Memory B cell (primary cell): ENCODE measurements at regions not wholly inside any gene's neighbourhood (a gene's known extent, or its start where the extent isn't known, plus 50 kb on each side); places are given as distances from the start of the nearest gene placed in this dataset.
"Not testable (repeated sequence)": the region's sequence is repeated elsewhere in the genome, so short reads cannot be mapped to it uniquely, and the experiment has no call there.

Experiments used
- ATAC-seq: fragments of 150-1000 bp; cut with Tn5 transposase; 2 replicates; pipeline ENCODE4 v1.10.0; 2021; ENCODE audit warnings: low read depth, mild to moderate bottlenecking, moderate library complexity
- DNase-seq, 2 donors: peaks; one replicate each; pipeline ENCODE4 v3.0.0; 2022; ENCODE audit warnings: low spot score in 2 of 2
- H3K27ac Mint-ChIP-seq: one replicate; pipeline ENCODE4 v1.8.0; 2022; ENCODE audit warnings: mild to moderate bottlenecking, moderate library complexity, mixed read lengths
- H3K27me3 Mint-ChIP-seq: one replicate; pipeline ENCODE4 v1.8.0; 2022; ENCODE audit warnings: mixed read lengths
- H3K36me3 Mint-ChIP-seq: one replicate; pipeline ENCODE4 v1.8.0; 2022; ENCODE audit warnings: mild to moderate bottlenecking, mixed read lengths
- H3K4me1 Mint-ChIP-seq: one replicate; pipeline ENCODE4 v1.8.0; 2022; ENCODE audit warnings: mixed read lengths
- H3K4me3 Mint-ChIP-seq: one replicate; pipeline ENCODE4 v1.8.0; 2022; ENCODE audit warnings: mild to moderate bottlenecking, moderate library complexity, mixed read lengths
- H3K9me3 Mint-ChIP-seq: one replicate; pipeline ENCODE4 v1.8.0; 2022; ENCODE audit warnings: mixed read lengths

GRCh38 chr4:118587116-118587831 lies 97.9 kb upstream of the METTL14 start:
- H3K27ac Mint-ChIP-seq = no peak overlapping the region
- H3K27me3 Mint-ChIP-seq = peaks cover 3% of the 10 kb centered on the region
- ATAC-seq = no peak
- DNase-seq = no peak
- no peaks in the 10 kb centered on the region for H3K36me3 Mint-ChIP-seq
- H3K9me3 Mint-ChIP-seq = no peaks in the 10 kb centered on the region
- no peak overlapping the region for H3K4me3 Mint-ChIP-seq
- H3K4me1 Mint-ChIP-seq = peaks cover 12% of the 10 kb centered on the region

- DNase-seq = no peak
- peaks cover 3% of the 10 kb centered on the region for H3K27me3 Mint-ChIP-seq
- no peaks in the 10 kb centered on the region for H3K9me3 Mint-ChIP-seq
- ATAC-seq = no peak
- no peak overlapping the region for H3K4me3 Mint-ChIP-seq
- no peak overlapping the region for H3K27ac Mint-ChIP-seq
- H3K4me1 Mint-ChIP-seq = peaks cover 12% of the 10 kb centered on the region
- no peaks in the 10 kb centered on the region for H3K36me3 Mint-ChIP-seq
Measured at GRCh38 chr4:118587946-118588345, 97.2 kb upstream of the METTL14 start.

DNA sequence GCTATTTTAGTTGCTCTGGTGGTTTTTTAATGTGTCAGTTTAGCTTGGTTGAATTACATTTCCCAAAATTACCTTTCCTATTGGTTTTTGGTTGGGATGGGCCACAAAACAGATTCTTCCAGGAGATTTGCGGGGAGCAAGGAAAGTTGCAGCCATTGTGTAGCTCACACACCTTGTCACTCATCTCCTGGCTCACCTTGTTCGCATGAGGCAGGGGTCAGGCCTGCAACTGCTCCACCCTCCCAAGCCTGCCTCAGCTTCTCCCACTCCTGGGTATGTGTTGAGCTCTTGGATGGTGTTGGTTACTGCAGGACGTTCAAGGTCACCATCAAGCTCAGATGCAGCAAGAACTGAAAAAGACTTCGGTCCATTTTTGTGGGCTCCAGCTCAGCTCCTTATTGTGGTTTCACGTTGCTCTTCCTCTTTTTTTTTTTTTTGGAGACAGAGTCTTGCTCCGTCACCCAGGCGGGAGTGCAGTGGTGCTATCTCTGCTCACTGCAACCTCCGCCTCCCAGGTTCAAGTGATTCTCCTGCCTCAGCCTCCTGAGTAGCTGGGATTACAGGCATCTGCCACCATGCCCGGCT lies 95.6 kb upstream of the METTL14 start:
- H3K36me3 Mint-ChIP-seq = no peaks in the 10 kb centered on the region
- H3K27ac Mint-ChIP-seq = no peak overlapping the region
- H3K4me1 Mint-ChIP-seq = peaks cover 12% of the 10 kb centered on the region
- H3K9me3 Mint-ChIP-seq = no peaks in the 10 kb centered on the region
- H3K27me3 Mint-ChIP-seq = peaks cover 3% of the 10 kb centered on the region
- no peak overlapping the region for H3K4me3 Mint-ChIP-seq
- DNase-seq (no peak), ATAC-seq (no peak)

GRCh38 chr4:118591339-118592046 lies 93.7 kb upstream of the METTL14 start:
- not testable (repeated sequence) for H3K36me3 Mint-ChIP-seq, H3K9me3 Mint-ChIP-seq, H3K27me3 Mint-ChIP-seq, H3K4me1 Mint-ChIP-seq
- peak overlapping the region; percentile 97 for H3K27ac Mint-ChIP-seq
- H3K4me3 Mint-ChIP-seq = peak overlapping the region; percentile 89
- ATAC-seq = peak; percentile 88
- peak; percentile 99 to 100 for DNase-seq

GRCh38 chr4:118592289-118592688 lies 92.9 kb upstream of the METTL14 start:
- not testable (repeated sequence) for H3K36me3 Mint-ChIP-seq, ATAC-seq, H3K9me3 Mint-ChIP-seq, DNase-seq, H3K4me1 Mint-ChIP-seq, H3K27me3 Mint-ChIP-seq
- Mint-ChIP-seq H3K4me3 (peak overlapping the region; percentile 89), H3K27ac (peak overlapping the region; percentile 97)

- not testable (repeated sequence) for H3K4me1 Mint-ChIP-seq, H3K36me3 Mint-ChIP-seq, ATAC-seq, DNase-seq, H3K27ac Mint-ChIP-seq, H3K9me3 Mint-ChIP-seq, H3K27me3 Mint-ChIP-seq, H3K4me3 Mint-ChIP-seq
Measured at GRCh38 chr4:118595883-118596282, 89.3 kb upstream of the METTL14 start.

GRCh38 chr4:118625097-118625496 lies 60.1 kb upstream of the METTL14 start:
- H3K27me3 Mint-ChIP-seq, H3K4me1 Mint-ChIP-seq, H3K9me3 Mint-ChIP-seq, H3K4me3 Mint-ChIP-seq, ATAC-seq, H3K27ac Mint-ChIP-seq, H3K36me3 Mint-ChIP-seq, DNase-seq: not testable (repeated sequence)

GRCh38 chr4:118629697-118630096 lies 55.5 kb upstream of the METTL14 start:
- not testable (repeated sequence) for H3K27ac Mint-ChIP-seq

DNA sequence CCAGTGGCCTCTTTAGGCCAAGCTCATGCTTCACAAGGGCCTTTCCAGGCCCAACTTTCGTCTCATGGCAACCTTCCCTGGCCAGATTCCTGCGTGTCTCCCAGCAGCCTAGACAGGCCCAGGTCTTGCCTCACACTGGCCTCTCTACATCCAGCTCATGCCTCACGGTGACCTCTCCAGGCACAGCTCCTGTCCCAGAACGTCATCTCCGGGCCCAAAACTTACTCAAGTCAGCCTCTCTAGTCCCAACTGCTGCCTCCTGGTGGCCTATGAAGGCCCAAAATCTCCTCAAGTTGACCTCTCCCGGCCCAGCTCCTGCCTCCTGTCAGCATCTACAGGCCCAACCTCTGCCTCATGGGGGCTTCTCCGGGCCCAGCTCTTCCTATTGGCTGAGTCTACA lies 54.3 kb upstream of the METTL14 start:
- H3K27ac Mint-ChIP-seq = peak overlapping the region; percentile 33

More at GRCh38 chr4:118629697-118630096, 55.5 kb upstream of the METTL14 start:
- not testable (repeated sequence) for H3K4me3 Mint-ChIP-seq, DNase-seq, H3K27me3 Mint-ChIP-seq, H3K4me1 Mint-ChIP-seq, H3K9me3 Mint-ChIP-seq, ATAC-seq
- peaks cover 24% of the 10 kb centered on the region for H3K36me3 Mint-ChIP-seq

GRCh38 chr4:118631321-118632050 lies 53.7 kb upstream of the METTL14 start:
- not testable (repeated sequence) for DNase-seq, ATAC-seq, H3K4me3 Mint-ChIP-seq, H3K27me3 Mint-ChIP-seq, H3K9me3 Mint-ChIP-seq, H3K4me1 Mint-ChIP-seq
- Mint-ChIP-seq H3K36me3 (peaks cover 24% of the 10 kb centered on the region), H3K27ac (peak overlapping the region; percentile 33)

More for the DNA sequence above, 54.3 kb upstream of the METTL14 start:
- not testable (repeated sequence) for ATAC-seq, H3K27me3 Mint-ChIP-seq, H3K9me3 Mint-ChIP-seq, H3K4me3 Mint-ChIP-seq, H3K4me1 Mint-ChIP-seq, DNase-seq
- peaks cover 24% of the 10 kb centered on the region for H3K36me3 Mint-ChIP-seq

- DNase-seq, H3K4me1 Mint-ChIP-seq, H3K27me3 Mint-ChIP-seq, H3K9me3 Mint-ChIP-seq, ATAC-seq, H3K4me3 Mint-ChIP-seq, H3K27ac Mint-ChIP-seq: not testable (repeated sequence)
- peaks cover 24% of the 10 kb centered on the region for H3K36me3 Mint-ChIP-seq
Measured at GRCh38 chr4:118633476-118633875, 51.7 kb upstream of the METTL14 start.

DNA sequence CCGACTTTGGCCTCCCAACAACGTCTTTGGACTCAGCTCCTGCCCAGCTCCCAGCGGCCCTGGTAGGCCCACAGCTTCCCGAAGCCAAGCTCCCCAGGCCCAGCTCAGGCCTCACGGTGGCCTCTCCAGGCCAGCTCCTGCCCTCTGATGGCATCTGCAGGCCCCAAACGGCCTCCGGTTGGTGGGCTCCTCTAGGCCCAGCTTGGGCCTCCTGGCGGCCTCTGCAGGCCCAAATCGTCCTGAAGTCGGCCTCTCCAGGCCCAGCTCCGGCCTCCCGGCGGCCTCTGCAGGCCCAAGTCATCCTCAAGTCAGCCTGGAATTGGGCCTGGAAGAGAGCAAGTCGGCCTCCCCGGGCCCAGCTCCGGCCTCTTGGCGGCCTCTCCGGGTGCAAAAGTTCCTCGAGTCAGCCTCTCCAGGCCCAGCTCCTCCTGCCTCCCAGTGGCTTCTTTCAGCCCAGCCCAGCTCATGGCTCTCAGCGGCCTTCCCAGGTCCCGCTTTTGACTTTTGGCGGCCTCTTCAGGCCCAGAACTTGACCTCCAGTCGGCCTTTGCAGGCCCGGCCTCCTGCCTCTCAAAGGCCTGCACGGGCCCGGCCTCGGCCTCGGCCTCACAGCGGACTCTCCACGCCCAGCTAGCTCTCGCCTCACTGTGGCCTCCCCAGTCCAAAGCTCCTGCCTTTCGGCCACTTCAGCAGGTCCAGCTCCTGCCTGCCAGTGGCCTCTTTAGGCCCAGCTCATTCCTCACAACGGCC lies 50.9 kb upstream of the METTL14 start:
- H3K27me3 Mint-ChIP-seq, H3K9me3 Mint-ChIP-seq, H3K4me3 Mint-ChIP-seq, DNase-seq, H3K4me1 Mint-ChIP-seq, ATAC-seq: not testable (repeated sequence)
- H3K27ac Mint-ChIP-seq = peak overlapping the region; percentile 63
- peaks cover 21% of the 10 kb centered on the region for H3K36me3 Mint-ChIP-seq
